Limb (tissue), 2 donors: ENCODE measurements at regions not wholly inside any gene's neighbourhood (a gene's known extent, or its start where the extent isn't known, plus 50 kb on each side); places are given as distances from the start of the nearest gene placed in this dataset.
A peak's percentile ranks its signal among the peaks of the same experiment; 100 is the strongest.

ENCODE experiments used
- DNase-seq, 2 donors: peaks; one replicate each; pipeline ENCODE4 v3.0.0-alpha.2; 2016; ENCODE audit errors: extremely low spot score in 2 of 2

- DNase-seq: no peak
Observed at GRCh38 chr9:127553793-127554192, 58.3 kb upstream of the STXBP1 start.

- DNase-seq: peak in 1 of 2 donors; percentile 34
Observed at GRCh38 chr9:127554966-127555839, 56.9 kb upstream of the STXBP1 start.

GRCh38 chr9:127555840-127556820, 55.9 kb upstream of the STXBP1 start:
- peak in 1 of 2 donors; percentile 53 for DNase-seq

GRCh38 chr9:127556871-127557270, 55.2 kb upstream of the STXBP1 start:
- no peak for DNase-seq

- DNase-seq: peak in 1 of 2 donors; percentile 60
Observed at GRCh38 chr9:127557466-127557869, 54.6 kb upstream of the STXBP1 start.

- DNase-seq: peak in 1 of 2 donors; percentile 56
Observed at GRCh38 chr9:127557998-127558546, 54.0 kb upstream of the STXBP1 start.

GRCh38 chr9:127558581-127559246, 53.4 kb upstream of the STXBP1 start:
- DNase-seq: no peak

- no peak for DNase-seq
Observed at GRCh38 chr9:127559247-127559680, 52.8 kb upstream of the STXBP1 start.

GRCh38 chr9:127561491-127562278, 50.4 kb upstream of the STXBP1 start:
- peak in 1 of 2 donors; percentile 74 for DNase-seq
